HG02852 (cell line): ENCODE measurements at regions not wholly inside any gene's neighbourhood (a gene's known extent, or its start where the extent isn't known, plus 50 kb on each side); places are given as distances from the start of the nearest gene placed in this dataset.

Experiments
- ATAC-seq: cut with Tn5 transposase; IDR thresholded peaks from one replicate; pipeline ENCODE4 v1.9.1; 2021; ENCODE audit warnings: mild to moderate bottlenecking, moderate library complexity; ENCODE audit not compliant: unreplicated experiment

GRCh38 chr1:13921190-13921589, 221.2 kb downstream of the PRDM2 start:
- no peak for ATAC-seq

DNA sequence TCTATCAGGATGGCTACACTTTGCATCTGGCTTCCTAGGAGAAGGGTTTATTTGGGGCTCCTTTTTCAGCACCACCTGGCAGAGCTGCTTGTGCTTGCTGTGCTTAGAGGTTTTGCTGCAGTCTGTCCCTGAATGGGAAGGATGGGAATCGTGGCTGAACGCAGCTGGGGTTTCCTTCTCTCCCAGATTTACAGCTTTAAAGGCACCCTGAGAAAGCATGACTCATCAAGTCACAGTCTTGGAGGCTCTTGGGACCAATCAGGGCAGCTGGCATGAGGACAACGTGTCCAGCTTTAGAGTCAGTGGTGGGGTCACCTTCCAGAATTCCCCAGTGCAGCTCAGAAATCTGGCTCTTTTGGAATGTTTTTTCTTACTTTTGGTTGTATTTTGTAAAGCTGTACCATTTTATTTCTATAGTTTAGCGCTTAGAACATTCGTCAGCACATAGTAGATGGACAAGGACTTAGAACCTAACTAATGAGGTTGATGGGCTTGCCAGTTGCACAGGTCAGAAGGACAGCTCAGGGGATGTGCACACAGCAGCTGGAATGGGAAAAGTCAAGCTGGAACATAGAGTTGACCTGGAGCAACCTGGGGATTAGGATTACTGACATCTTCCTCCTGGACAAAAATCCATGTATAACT, 222.6 kb downstream of the PRDM2 start:
- ATAC-seq = no peak

DNA sequence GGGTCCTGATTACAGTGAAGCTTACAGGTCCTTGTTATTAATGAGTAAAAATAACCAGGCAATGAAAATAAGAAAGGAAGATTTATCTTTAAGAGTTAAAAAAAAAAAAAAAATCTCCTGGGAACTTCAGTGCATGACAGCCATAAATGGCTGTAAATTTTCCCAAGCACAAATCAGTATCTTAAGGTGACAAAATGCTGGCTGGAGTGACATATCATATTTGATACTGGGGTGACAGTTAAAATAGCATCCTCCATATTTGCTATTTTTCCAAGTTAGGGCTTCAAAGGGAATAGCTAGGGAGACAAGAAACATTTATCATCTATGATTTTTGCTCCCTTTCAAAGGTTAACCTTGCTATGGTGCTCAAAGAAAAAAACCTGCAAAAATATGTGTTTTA, 226.6 kb downstream of the PRDM2 start:
- no peak for ATAC-seq

- no peak for ATAC-seq
Measured at GRCh38 chr1:13927736-13928135, 227.7 kb downstream of the PRDM2 start.

DNA sequence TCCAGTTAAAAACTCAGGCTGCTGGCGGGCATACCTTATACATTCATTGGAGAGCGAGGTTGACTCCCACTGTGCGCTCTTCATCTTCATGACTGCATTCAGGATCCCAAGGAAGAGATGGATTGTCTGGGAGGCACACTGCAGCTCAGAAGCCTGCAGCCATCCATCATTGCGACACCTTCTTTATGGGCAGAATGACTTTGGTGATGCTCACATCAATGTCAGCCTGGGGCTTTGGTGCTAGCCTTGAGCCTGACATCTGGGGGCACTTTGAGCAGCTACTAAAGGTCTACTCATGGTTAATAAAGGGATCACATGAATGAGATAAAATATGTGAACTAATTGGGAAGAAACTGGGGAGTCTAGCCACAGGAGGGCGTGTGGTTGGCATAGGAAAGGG, 229.3 kb downstream of the PRDM2 start:
- no peak for ATAC-seq

- no peak for ATAC-seq
Measured at GRCh38 chr1:13930151-13930550, 230.2 kb downstream of the PRDM2 start.

GRCh38 chr1:13931226-13931625, 231.2 kb downstream of the PRDM2 start:
- ATAC-seq = no peak

- no peak for ATAC-seq
Measured at GRCh38 chr1:13935336-13935735, 235.3 kb downstream of the PRDM2 start.

- no peak for ATAC-seq
Measured at GRCh38 chr1:13941315-13941714, 241.3 kb downstream of the PRDM2 start.

- no peak for ATAC-seq
Measured at GRCh38 chr1:13943055-13943454, 243.1 kb downstream of the PRDM2 start.

GRCh38 chr1:13945856-13946255, 245.9 kb downstream of the PRDM2 start:
- no peak for ATAC-seq

DNA sequence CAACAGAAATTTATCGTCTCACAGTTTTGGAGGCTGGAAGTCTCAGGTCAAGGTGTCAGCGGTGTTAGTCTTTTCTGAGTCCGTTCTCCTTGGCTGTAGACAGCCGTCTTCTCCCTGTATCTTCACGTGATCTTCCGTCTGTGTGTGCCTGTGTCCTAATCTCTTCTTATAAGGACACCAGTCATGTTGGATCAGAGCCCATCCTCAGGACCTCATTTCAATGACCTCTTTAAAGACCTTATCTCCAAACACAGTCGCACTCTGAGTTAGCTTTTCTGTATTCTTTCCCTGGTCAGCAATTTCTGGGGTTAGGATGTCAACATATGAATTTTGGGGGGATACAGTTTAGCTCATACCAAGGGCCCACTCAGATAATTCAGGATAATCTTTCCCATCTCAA, 247.7 kb downstream of the PRDM2 start:
- no peak for ATAC-seq

DNA sequence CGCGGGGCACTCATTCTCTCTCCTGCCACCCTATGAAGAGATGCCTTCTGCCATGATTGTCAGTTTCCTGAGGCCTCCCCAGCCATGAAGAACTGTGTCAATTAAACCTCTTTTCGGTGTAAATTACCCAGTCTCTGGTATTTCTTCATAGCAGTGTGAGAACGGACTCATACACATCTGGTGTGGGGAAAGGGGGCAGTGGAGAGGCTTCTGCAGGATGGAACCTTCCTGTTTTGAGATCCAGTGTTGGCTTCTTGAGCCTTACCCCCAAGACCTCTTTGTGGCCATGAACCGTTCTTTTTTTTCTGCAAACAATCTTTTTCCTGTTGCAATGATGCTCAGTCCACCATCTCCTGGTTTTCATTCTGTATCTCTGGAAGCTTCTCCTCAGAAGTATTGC, 248.4 kb downstream of the PRDM2 start:
- ATAC-seq = no peak

GRCh38 chr1:13948888-13949391, 249.0 kb downstream of the PRDM2 start:
- ATAC-seq = no peak

DNA sequence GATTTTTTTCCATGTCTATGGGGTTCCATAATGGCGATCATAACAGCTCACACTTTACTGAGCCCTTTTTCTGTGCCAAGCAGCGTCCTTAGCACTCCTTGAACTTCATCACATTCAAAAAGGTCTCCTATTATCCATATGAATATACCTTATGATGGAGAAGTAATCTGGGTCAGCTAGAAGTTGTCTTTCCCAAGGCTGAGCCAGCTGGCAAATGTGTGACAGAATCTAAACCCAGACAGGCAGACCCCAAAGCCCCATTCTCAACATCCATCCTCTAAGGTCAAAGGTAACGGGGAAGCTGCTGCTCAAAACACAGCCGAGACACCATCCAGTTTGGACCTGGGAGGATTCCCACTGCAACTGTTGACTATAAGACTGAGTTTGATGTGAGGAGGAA, 249.6 kb downstream of the PRDM2 start:
- ATAC-seq = no peak

GRCh38 chr1:13950637-13951036, 250.6 kb downstream of the PRDM2 start:
- no peak for ATAC-seq

DNA sequence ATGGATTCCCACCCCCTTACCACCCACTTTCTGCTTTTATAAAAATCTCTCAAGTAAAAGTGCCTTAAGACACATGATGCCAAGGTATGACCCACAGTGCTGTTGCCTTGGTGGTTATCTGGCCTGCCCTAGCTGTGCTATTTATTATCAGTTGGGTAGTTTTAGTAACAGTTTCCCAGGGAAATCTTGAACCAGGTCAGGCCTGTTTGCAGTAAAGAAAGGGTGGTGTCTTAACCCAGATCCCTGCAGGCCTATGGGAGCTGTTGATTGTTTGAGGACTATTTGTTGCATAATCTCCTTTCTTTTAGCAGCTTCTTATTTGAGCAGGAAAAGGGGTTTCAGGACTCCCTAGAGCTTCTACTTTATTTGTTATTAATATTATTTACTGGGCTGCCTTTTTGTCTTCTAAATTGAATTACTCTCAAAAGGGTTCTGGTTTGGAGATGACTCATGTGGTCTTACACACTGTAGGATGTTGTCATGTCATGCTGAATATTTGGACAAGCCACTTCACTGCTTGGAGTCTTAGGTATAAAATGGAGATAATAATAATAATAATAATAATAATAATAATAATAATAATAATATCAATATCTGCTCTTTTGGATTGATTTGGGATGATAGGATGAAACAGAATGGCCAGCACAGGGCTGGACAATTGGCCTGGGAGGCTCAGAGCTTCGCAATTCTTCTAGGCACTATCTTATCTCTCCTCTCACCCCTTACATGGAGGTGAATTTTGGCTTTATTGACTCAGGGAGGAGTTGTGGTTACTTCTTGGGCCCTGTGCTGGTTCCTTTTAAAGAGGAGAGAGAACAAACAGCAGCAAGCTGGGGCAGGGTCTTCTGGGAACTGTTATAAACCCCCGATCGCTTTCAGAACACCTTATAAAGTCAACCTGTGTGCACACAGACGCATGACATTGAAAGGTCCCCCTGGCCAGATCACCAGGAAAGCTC, 252.1 kb downstream of the PRDM2 start:
- ATAC-seq = no peak

DNA sequence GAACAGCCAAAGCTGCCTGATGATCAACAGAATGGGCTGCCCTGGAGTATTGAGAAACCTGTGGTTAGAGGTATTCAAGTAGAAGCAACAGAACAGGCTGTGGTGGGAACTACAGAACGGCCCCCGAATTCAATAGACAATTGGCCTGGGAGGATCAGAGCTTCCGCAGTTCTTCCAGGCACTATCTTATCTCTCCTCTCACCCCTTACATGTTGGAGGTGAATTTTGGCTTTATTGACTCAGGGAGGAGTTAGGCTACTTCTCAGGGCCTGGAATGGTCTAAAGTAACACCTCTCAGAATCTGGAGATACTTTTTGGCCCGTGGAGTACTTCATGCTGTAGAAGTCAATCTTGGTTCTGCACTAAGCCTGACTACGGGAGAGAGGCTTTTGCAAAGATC, 253.0 kb downstream of the PRDM2 start:
- no peak for ATAC-seq

- ATAC-seq = no peak
Measured at GRCh38 chr1:13956393-13956792, 256.4 kb downstream of the PRDM2 start.

DNA sequence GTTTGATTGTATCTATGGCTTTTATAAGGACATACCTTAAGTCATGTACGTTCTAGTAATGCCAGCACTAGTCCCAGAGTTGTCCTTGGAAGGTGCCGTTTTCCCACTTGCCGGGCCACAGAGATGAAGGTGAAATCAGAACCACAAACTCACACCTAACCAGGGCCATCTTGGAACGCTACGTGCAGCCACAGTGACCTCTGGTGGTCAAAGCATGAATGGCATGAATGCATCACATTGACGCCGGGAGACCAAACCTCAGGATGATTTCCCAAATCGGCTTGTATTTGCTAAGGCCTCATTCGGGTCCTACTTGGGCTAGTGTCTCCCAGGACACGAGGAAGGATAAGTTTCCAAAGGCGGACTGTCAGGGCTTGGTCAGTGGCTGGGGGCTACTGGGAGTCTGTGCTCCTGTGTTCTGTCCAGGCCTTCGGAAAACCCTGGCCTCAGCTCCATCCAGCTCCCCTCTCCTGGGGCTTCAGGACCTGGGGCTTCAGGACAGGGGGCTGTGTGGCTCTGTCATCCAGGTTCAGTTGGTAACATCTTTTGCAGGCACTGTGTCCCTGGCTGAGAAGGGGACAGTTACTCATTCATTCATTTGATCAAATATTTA, 260.5 kb downstream of the PRDM2 start:
- no peak for ATAC-seq

DNA sequence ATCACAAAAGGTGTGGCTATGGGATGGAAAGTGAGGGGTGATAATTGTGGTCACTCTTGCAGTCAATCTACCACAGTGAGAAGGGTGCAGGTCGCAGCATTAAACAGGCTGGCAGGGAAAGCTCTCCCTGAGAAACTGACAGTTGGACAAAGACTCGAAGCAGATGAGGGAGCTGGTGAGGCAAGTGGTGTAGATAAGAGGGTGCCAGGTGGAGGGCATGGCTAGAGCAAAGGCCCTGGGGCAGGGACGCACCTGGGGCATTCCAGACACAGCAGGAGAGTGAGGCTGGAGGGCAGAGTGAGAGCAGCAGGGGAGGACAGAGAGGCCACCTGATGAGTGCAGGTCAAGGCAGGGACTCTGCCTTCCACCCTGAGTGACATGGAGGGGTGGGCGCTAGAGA, 264.8 kb downstream of the PRDM2 start:
- no peak for ATAC-seq
